Endothelial cell of umbilical vein (primary cell): ENCODE measurements at regions not wholly inside any gene's neighbourhood (a gene's known extent, or its start where the extent isn't known, plus 50 kb on each side); places are given as distances from the start of the nearest gene placed in this dataset.

Experiments
- BruUV-seq: library from RNA; stranded (reverse); fragments of 400-500 nt; replicated peaks from 2 replicates; lab custom pipeline; 2021; lab: Mats Ljungman, UMichigan
- CTCF ChIA-PET: fragments of 300-600, 350-600 bp; sonication (Branson Sonifier 250); formaldehyde crosslinking; loops from one replicate; lab custom pipeline; 2021; ENCODE audit warnings: antibody characterized with exemption, inconsistent platforms; lab: Charles Lee
- POLR2A ChIA-PET: fragments of 300-600, 350-600 bp; sonication (Branson Sonifier 250); formaldehyde crosslinking; loops from one replicate; lab custom pipeline; 2021; ENCODE audit warnings: antibody characterized with exemption, inconsistent platforms; lab: Charles Lee
- DNase-seq: peaks from one replicate; pipeline ENCODE4 v3.0.0-alpha.2; 2011; ENCODE audit warnings: low read depth, low spot score
- FAIRE-seq: peaks from 2 replicates; lab custom pipeline; 2011; peaks lifted over from hg19 to GRCh38; lab: Jason Lieb, UNC
- H2AFZ ChIP-seq: 2 replicates; pipeline ENCODE4 v1.6.0; 2012; ENCODE audit warnings: low read depth, low read length, control low read depth, inconsistent platforms
- H3K27ac ChIP-seq: 2 replicates; pipeline ENCODE4 v1.5.1; 2011; ENCODE audit warnings: low read depth, mild to moderate bottlenecking, control low read depth, low read length, moderate library complexity; ENCODE audit not compliant: insufficient read depth
- H3K27me3 ChIP-seq, 2 experiments: 2 replicates each; pipeline versions ENCODE4 v1.6.0 to v1.6.1; 2011; ENCODE audit warnings: low read length in 2 of 2, mixed read lengths in 1 of 2; ENCODE audit not compliant: control insufficient read depth in 2 of 2, insufficient read depth in 2 of 2
- H3K36me3 ChIP-seq, 2 experiments: 2 replicates in 1 of 2; 3 replicates in 1 of 2; pipeline ENCODE4 v1.5.1; 2011; ENCODE audit warnings: low read length in 2 of 2, mild to moderate bottlenecking in 1 of 2, moderate library complexity in 1 of 2; ENCODE audit not compliant: control insufficient read depth in 2 of 2, insufficient read depth in 2 of 2; ENCODE audit errors: extremely low read depth in 1 of 2
- H3K4me1 ChIP-seq: 3 replicates; pipeline ENCODE4 v1.5.1; 2011; ENCODE audit warnings: mild to moderate bottlenecking, low read length; ENCODE audit not compliant: control insufficient read depth, insufficient read depth; ENCODE audit errors: extremely low read depth
- H3K4me2 ChIP-seq: 2 replicates; pipeline ENCODE4 v1.6.1; 2011; ENCODE audit warnings: low read length, control low read depth, mixed read lengths; ENCODE audit not compliant: insufficient read depth
- H3K4me3 ChIP-seq, 3 experiments: fragments of 200-600 bp in 1 of 3; sonication (generic), shearing (Covaris generic) in 1 of 3; replicated peaks in 1 of 3; 2 replicates each; pipeline ENCODE4 v1.5.1; 2011 to 2016; ENCODE audit warnings: control low read depth in 3 of 3, low read length in 3 of 3, mild to moderate bottlenecking in 2 of 3, inconsistent platforms in 1 of 3, low read depth in 1 of 3, moderate library complexity in 1 of 3; ENCODE audit not compliant: insufficient read depth in 1 of 3
- H3K79me2 ChIP-seq: 2 replicates; pipeline ENCODE4 v1.6.0; 2012; ENCODE audit warnings: low read length, inconsistent platforms; ENCODE audit not compliant: control insufficient read depth, insufficient read depth
- H3K9ac ChIP-seq: replicated peaks from 2 replicates; pipeline ENCODE3; 2011; ENCODE audit warnings: low read length, control low read depth; ENCODE audit not compliant: insufficient read depth; ENCODE audit errors: extremely low read depth
- H3K9me1 ChIP-seq: replicated peaks from 3 replicates; pipeline ENCODE4 v1.6.0; 2011; ENCODE audit warnings: mild to moderate bottlenecking, low read length; ENCODE audit not compliant: control insufficient read depth, insufficient read depth; ENCODE audit errors: extremely low read depth
- H3K9me3 ChIP-seq: replicated peaks from 2 replicates; pipeline ENCODE4 v1.5.1; 2012; ENCODE audit warnings: low read length, inconsistent platforms; ENCODE audit not compliant: control insufficient read depth, insufficient read depth
- H4K20me1 ChIP-seq: replicated peaks from 2 replicates; pipeline ENCODE3; 2011; ENCODE audit warnings: mild to moderate bottlenecking, low read length; ENCODE audit not compliant: control insufficient read depth, insufficient read depth; ENCODE audit errors: extremely low read depth
- EZH2 ChIP-seq: IDR thresholded peaks from 2 replicates; pipeline ENCODE4 v1.6.1; 2012; ENCODE audit warnings: borderline replicate concordance, low read depth, mild to moderate bottlenecking, moderate library complexity, low read length, inconsistent platforms; ENCODE audit not compliant: severe bottlenecking
- FOS ChIP-seq: IDR thresholded peaks from 2 replicates; pipeline ENCODE4 v1.6.1; 2011; ENCODE audit warnings: mild to moderate bottlenecking, low read length, moderate library complexity, borderline replicate concordance; ENCODE audit not compliant: insufficient read depth
- GATA2 ChIP-seq: IDR thresholded peaks from 2 replicates; pipeline ENCODE4 v1.7.0; 2011; ENCODE audit warnings: low read depth, mild to moderate bottlenecking, moderate library complexity, mixed read lengths, low read length; ENCODE audit not compliant: insufficient read length, insufficient read depth
- JUN ChIP-seq: IDR thresholded peaks from 2 replicates; pipeline ENCODE4 v1.6.1; 2011; ENCODE audit warnings: borderline replicate concordance, low read depth; ENCODE audit not compliant: insufficient read length, insufficient read depth
- MYC ChIP-seq: IDR thresholded peaks from one replicate; pipeline ENCODE4 v1.6.1; 2011; ENCODE audit warnings: mild to moderate bottlenecking, low read depth, low read length
- POLR2A ChIP-seq: IDR thresholded peaks from 2 replicates; pipeline ENCODE4 v1.6.1; 2012; ENCODE audit warnings: low read depth, mild to moderate bottlenecking, control low read depth, low read length
- POLR2AphosphoS5 ChIP-seq: IDR thresholded peaks from 2 replicates; pipeline ENCODE4 v1.6.1; 2012; ENCODE audit warnings: low read depth, mild to moderate bottlenecking, control low read depth, low read length, moderate library complexity; ENCODE audit not compliant: insufficient read depth
- dilution Hi-C: fragments of 300-500 bp; cut with MboI; formaldehyde crosslinking; loops from one replicate; pipeline ENCODE4 v1.15.0; 2019; ENCODE audit warnings: low sequenced_read_pairs; ENCODE audit not compliant: extremely low pct_ligation_motif_present
- intact Hi-C: fragments of 100-400 bp; cut with micrococcal nuclease; formaldehyde crosslinking; loops from one replicate; pipeline ENCODE4 v1.10.0; 2022
- TF ChIP-seq, protein P1 (sequence below), 2 donors: IDR thresholded peaks; 1 replicate in 1 of 2; 2 replicates in 1 of 2; pipeline ENCODE4 v1.5.1; 2011; ENCODE audit warnings: low read length in 2 of 2, mild to moderate bottlenecking in 2 of 2, moderate library complexity in 2 of 2, control low read depth in 1 of 2, inconsistent platforms in 1 of 2, low read depth in 1 of 2; ENCODE audit not compliant: insufficient read depth in 1 of 2; ENCODE audit errors: extremely low read depth in 1 of 2
- TF ChIP-seq, protein P2 (sequence below): IDR thresholded peaks from 2 replicates; pipeline ENCODE4 v1.6.1; 2011; ENCODE audit not compliant: insufficient read depth, insufficient read length

DNA sequence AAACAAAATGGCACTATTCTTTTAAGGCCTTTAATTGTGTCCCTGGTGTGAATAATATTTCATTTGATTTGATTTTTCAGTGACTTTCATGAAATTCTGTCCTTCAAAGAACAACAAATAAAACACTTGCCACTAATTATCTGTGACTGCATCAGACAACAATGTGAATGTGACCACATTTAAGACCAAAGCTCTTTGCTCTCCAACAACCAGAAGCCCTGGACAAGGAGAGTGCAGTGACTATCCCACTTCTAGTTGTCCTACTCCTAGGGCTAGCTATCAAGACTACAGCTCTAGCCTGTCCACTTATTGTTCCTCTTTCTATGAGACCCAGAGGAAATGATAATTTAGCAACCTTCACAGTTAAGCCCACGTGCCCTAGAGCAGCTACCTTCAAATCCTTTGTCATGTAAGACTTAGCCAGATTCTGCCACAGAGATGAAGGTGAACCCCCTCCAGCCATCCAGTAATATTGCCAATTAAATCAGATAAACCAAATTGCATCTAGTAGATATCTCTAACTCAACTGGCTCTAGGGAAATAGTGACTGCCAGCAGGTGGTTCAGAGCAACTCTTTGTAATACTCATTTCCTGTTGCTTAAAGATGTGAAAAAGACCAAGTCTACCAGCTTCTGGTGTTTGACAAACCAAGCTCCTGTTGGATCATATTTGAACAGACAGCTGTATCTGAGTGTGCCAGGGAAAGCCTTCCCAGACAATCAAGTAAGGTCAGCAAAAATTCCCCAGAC lies 142.6 kb upstream of the BLID start:
- ChIA-PET POLR2A (no interaction called here), CTCF (interaction anchor here (1.5 kb wide), 1 partner anchor 11 kb away, joined by 4 read pairs; no protein-coding TSS in a partner anchor)
- no peaks in the 10 kb centered on the region for H3K4me1 ChIP-seq
- no peak overlapping the region for H3K4me3 ChIP-seq
- H3K9me3 ChIP-seq = no peaks in the 10 kb centered on the region
- TF ChIP-seq MYC (no peak), POLR2AphosphoS5 (no peak), EZH2 (no peak), GATA2 (no peak), FOS (no peak), JUN (no peak), POLR2A (no peak)
- TF ChIP-seq, protein P1, sequence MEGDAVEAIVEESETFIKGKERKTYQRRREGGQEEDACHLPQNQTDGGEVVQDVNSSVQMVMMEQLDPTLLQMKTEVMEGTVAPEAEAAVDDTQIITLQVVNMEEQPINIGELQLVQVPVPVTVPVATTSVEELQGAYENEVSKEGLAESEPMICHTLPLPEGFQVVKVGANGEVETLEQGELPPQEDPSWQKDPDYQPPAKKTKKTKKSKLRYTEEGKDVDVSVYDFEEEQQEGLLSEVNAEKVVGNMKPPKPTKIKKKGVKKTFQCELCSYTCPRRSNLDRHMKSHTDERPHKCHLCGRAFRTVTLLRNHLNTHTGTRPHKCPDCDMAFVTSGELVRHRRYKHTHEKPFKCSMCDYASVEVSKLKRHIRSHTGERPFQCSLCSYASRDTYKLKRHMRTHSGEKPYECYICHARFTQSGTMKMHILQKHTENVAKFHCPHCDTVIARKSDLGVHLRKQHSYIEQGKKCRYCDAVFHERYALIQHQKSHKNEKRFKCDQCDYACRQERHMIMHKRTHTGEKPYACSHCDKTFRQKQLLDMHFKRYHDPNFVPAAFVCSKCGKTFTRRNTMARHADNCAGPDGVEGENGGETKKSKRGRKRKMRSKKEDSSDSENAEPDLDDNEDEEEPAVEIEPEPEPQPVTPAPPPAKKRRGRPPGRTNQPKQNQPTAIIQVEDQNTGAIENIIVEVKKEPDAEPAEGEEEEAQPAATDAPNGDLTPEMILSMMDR (IDR thresholded peaks at IDR 0.05; ENCODE audit: extremely low read depth in 1 of 2, insufficient read depth in 1 of 2, low read depth in 1 of 2, low read length in 2 of 2) = no peak
- TF ChIP-seq, protein P2, sequence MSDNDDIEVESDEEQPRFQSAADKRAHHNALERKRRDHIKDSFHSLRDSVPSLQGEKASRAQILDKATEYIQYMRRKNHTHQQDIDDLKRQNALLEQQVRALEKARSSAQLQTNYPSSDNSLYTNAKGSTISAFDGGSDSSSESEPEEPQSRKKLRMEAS = no peak
- no peak overlapping the region for H2AFZ ChIP-seq
- dilution Hi-C loops = no loop called here
- H3K9me1 ChIP-seq = no peaks in the 10 kb centered on the region
- H3K9ac ChIP-seq = no peak overlapping the region
- intact Hi-C loops = no loop called here
- no peaks in the 10 kb centered on the region for H3K36me3 ChIP-seq
- no peaks in the 10 kb centered on the region for H4K20me1 ChIP-seq
- no peak for DNase-seq
- no peak overlapping the region for H3K27ac ChIP-seq
- H3K27me3 ChIP-seq = no peaks in the 10 kb centered on the region
- no peak overlapping the region for H3K4me2 ChIP-seq
- no TSS peak for BruUV-seq
- no peak for FAIRE-seq
- no peaks in the 10 kb centered on the region for H3K79me2 ChIP-seq
